Neural progenitor cell (in vitro differentiated cells): ENCODE measurements at regions not wholly inside any gene's neighbourhood (a gene's known extent, or its start where the extent isn't known, plus 50 kb on each side); places are given as distances from the start of the nearest gene placed in this dataset.
A peak's percentile ranks its signal among the peaks of the same experiment; 100 is the strongest.

Source experiments
- DNase-seq: peaks from one replicate; pipeline ENCODE4 v3.0.0-alpha.2; 2016; ENCODE audit warnings: low spot score
- H2AFZ ChIP-seq: fragments of 200-600 bp; sonication (generic); replicated peaks from 2 replicates; pipeline ENCODE4 v1.6.1; 2016; ENCODE audit warnings: antibody characterized with exemption
- H3F3A ChIP-seq: fragments of 200-600 bp; sonication (generic); 2 replicates; pipeline ENCODE4 v1.6.1; 2016; ENCODE audit warnings: antibody characterized with exemption, low read depth
- H3K27ac ChIP-seq: fragments of 200-600 bp; sonication (generic); 2 replicates; pipeline ENCODE4 v1.5.1; 2016; ENCODE audit warnings: mild to moderate bottlenecking
- H3K27me3 ChIP-seq: fragments of 200-600 bp; sonication (generic); 2 replicates; pipeline ENCODE4 v1.6.1; 2016; ENCODE audit warnings: mild to moderate bottlenecking, moderate library complexity
- H3K36me3 ChIP-seq: fragments of 200-600 bp; sonication (generic); 2 replicates; pipeline ENCODE4 v1.5.1; 2016
- H3K4me1 ChIP-seq: fragments of 200-600 bp; sonication (generic); 2 replicates; pipeline ENCODE4 v1.6.1; 2016; ENCODE audit warnings: mixed run types
- H3K4me2 ChIP-seq: fragments of 200-600 bp; sonication (generic); 2 replicates; pipeline ENCODE4 v1.6.1; 2016
- H3K4me3 ChIP-seq: fragments of 200-600 bp; sonication (generic); 2 replicates; pipeline ENCODE4 v1.5.1; 2016
- H3K79me2 ChIP-seq: fragments of 200-600 bp; sonication (generic); 2 replicates; pipeline ENCODE4 v1.6.1; 2016; ENCODE audit warnings: low read depth
- H3K9ac ChIP-seq: fragments of 200-600 bp; sonication (generic); 2 replicates; pipeline ENCODE4 v1.6.1; 2016
- H3K9me3 ChIP-seq: fragments of 200-600 bp; sonication (generic); 2 replicates; pipeline ENCODE4 v1.5.1; 2016; ENCODE audit warnings: low read depth
- H4K20me1 ChIP-seq: fragments of 200-600 bp; sonication (generic); 2 replicates; pipeline ENCODE4 v1.6.1; 2016; ENCODE audit warnings: low read depth
- H3K27ac Mint-ChIP-seq: 3 replicates; pipeline ENCODE4 v1.8.0; 2021; ENCODE audit warnings: mixed read lengths
- H3K27me3 Mint-ChIP-seq: 2 replicates; pipeline ENCODE4 v1.8.0; 2022; ENCODE audit warnings: low read depth, mild to moderate bottlenecking, inconsistent platforms, moderate library complexity, mixed read lengths; ENCODE audit not compliant: insufficient read depth
- H3K36me3 Mint-ChIP-seq: 3 replicates; pipeline ENCODE4 v1.8.0; 2021; ENCODE audit warnings: mixed read lengths
- H3K4me1 Mint-ChIP-seq: 3 replicates; pipeline ENCODE4 v1.8.0; 2021; ENCODE audit warnings: mixed read lengths
- H3K4me3 Mint-ChIP-seq: 3 replicates; pipeline ENCODE4 v1.8.0; 2021; ENCODE audit warnings: mild to moderate bottlenecking, moderate library complexity, mixed read lengths
- H3K9me3 Mint-ChIP-seq: 3 replicates; pipeline ENCODE4 v1.8.0; 2020; ENCODE audit warnings: mixed read lengths
- CTCF ChIP-seq: fragments of 200-600 bp; sonication (generic); IDR thresholded peaks from 2 replicates; pipeline ENCODE4 v1.5.1; 2017; ENCODE audit warnings: antibody characterized with exemption, mild to moderate bottlenecking
- EZH2 ChIP-seq: fragments of 200-600 bp; sonication (generic); IDR thresholded peaks from 2 replicates; pipeline ENCODE4 v1.6.1; 2017; ENCODE audit warnings: antibody characterized with exemption, mild to moderate bottlenecking, moderate library complexity
- EZH2phosphoT487 ChIP-seq: fragments of 200-600 bp; sonication (generic); IDR thresholded peaks from 2 replicates; pipeline ENCODE4 v1.6.1; 2017; ENCODE audit warnings: antibody characterized with exemption

DNA sequence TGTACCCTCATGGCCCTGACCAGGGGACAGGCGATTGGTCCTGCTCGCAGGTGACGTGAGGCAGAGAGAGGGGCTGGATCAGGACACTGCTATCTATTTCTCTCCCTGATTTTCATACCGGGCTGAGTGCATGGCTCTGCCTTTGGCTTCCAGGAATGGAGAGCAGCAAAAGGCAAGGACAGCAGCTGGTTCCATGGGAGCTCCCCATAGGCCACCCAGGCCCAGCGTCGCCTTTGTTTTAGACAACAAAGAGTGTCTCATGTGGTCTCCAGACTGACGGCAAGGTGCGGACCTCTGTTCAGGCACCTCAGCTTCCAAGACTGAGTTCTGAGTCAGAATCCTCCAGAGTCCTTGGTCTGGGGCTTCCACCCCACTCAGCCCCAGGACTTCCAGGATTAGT is 123.1 kb downstream of the VEGFA start:
- Histone ChIP-seq H3F3A (peaks cover 12% of the 10 kb centered on the region), H4K20me1 (no peaks in the 10 kb centered on the region), H3K27me3 (peaks cover 18% of the 10 kb centered on the region), H3K27ac (no peak overlapping the region), H3K9ac (no peak overlapping the region), H3K4me2 (no peak overlapping the region), H2AFZ (no peak overlapping the region), H3K36me3 (no peaks in the 10 kb centered on the region), H3K79me2 (no peaks in the 10 kb centered on the region), H3K4me1 (peaks cover 21% of the 10 kb centered on the region), H3K9me3 (no peaks in the 10 kb centered on the region), H3K4me3 (no peak overlapping the region)
- Mint-ChIP-seq H3K27me3 (peaks cover 12% of the 10 kb centered on the region), H3K9me3 (no peaks in the 10 kb centered on the region), H3K36me3 (no peaks in the 10 kb centered on the region), H3K4me3 (no peak overlapping the region), H3K27ac (no peak overlapping the region), H3K4me1 (peaks cover 18% of the 10 kb centered on the region)
- TF ChIP-seq CTCF (no peak), EZH2 (no peak), EZH2phosphoT487 (no peak)
- DNase-seq, result peak; percentile 17

GRCh38 chr6:43891072-43891870 is 121.3 kb downstream of the VEGFA start:
- DNase-seq, result peak; percentile 26
- H3K27me3 ChIP-seq, result peaks cover 18% of the 10 kb centered on the region
- no peak for TF ChIP-seq EZH2
- TF ChIP-seq EZH2phosphoT487, result no peak
- TF ChIP-seq CTCF, result no peak
- H3K9ac ChIP-seq, result no peak overlapping the region
- H3K4me1 ChIP-seq, result peaks cover 21% of the 10 kb centered on the region
- Mint-ChIP-seq H3K4me1 (peaks cover 18% of the 10 kb centered on the region), H3K36me3 (no peaks in the 10 kb centered on the region), H3K4me3 (no peak overlapping the region), H3K27ac (no peak overlapping the region), H3K27me3 (peaks cover 12% of the 10 kb centered on the region), H3K9me3 (no peaks in the 10 kb centered on the region)
- H4K20me1 ChIP-seq, result no peaks in the 10 kb centered on the region
- no peak overlapping the region for H3K4me3 ChIP-seq
- peaks cover 12% of the 10 kb centered on the region for H3F3A ChIP-seq
- peak overlapping the region; percentile 63 for H2AFZ ChIP-seq
- no peaks in the 10 kb centered on the region for H3K9me3 ChIP-seq
- peak overlapping the region; percentile 66 for H3K4me2 ChIP-seq
- H3K79me2 ChIP-seq, result no peaks in the 10 kb centered on the region
- H3K36me3 ChIP-seq, result no peaks in the 10 kb centered on the region
- H3K27ac ChIP-seq, result no peak overlapping the region

GRCh38 chr6:43890197-43891062 is 120.4 kb downstream of the VEGFA start:
- no peak overlapping the region for H3K4me2 ChIP-seq
- H3K9ac ChIP-seq, result no peak overlapping the region
- no peak for DNase-seq
- no peaks in the 10 kb centered on the region for H3K36me3 Mint-ChIP-seq
- peak overlapping the region; percentile 25 for H3K4me3 Mint-ChIP-seq
- no peaks in the 10 kb centered on the region for H3K9me3 ChIP-seq
- H2AFZ ChIP-seq, result peak overlapping the region; percentile 63
- no peak for TF ChIP-seq CTCF
- peaks cover 16% of the 10 kb centered on the region for H3K4me1 Mint-ChIP-seq
- no peaks in the 10 kb centered on the region for H3K79me2 ChIP-seq
- H3K27me3 ChIP-seq, result peaks cover 18% of the 10 kb centered on the region
- H3K9me3 Mint-ChIP-seq, result no peaks in the 10 kb centered on the region
- no peaks in the 10 kb centered on the region for H4K20me1 ChIP-seq
- no peak overlapping the region for H3K4me3 ChIP-seq
- H3K27ac ChIP-seq, result no peak overlapping the region
- H3K27me3 Mint-ChIP-seq, result peaks cover 12% of the 10 kb centered on the region
- peaks cover 12% of the 10 kb centered on the region for H3F3A ChIP-seq
- H3K27ac Mint-ChIP-seq, result no peak overlapping the region
- no peaks in the 10 kb centered on the region for H3K36me3 ChIP-seq
- H3K4me1 ChIP-seq, result peaks cover 21% of the 10 kb centered on the region
